ENCODE measurements at regions not wholly inside any gene's neighbourhood (a gene's known extent, or its start where the extent isn't known, plus 50 kb on each side); places are given as distances from the start of the nearest gene placed in this dataset.

DNA sequence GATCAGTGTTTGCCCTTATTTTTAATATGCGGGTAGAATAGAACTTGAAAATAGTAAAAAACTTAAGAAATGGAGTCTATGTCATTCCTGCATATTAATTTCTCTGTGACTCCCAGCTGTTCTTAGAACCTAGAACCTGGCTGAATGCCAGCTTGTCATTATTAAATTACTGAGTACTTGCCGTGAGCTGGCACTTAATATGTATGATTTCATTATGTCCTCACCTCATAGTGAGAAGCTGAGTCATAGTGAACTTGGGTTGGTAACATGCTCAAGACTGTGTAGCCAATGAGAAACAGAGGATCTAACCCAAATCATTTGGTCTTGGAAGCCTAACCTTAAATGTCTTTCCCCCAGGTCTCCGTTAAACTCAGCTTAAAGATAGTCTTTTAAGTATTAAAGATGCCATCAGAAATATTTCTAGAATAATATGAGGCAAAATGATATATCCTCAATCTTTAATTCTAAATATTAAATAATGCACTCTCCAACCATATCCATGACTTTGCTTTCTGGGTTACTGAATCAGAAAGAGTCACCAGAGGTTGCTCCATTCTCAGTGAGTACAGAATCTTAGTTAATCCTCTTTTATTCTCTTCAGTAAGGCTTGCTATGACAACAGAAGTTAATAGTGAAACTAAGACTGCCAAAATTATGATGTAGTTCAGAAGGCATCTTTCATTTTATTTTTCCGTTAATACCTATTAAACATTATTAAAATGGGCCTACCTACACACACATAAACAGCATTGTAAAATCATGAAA, 58.6 kb upstream of the TLL1 start:
- TF ChIP-seq POLR2A (IDR thresholded peaks at IDR 0.05; ENCODE audit: low read depth, low read length) (no peak), EZH2 (IDR thresholded peaks at IDR 0.05; ENCODE audit: borderline replicate concordance, low read depth, low read length, severe bottlenecking) (no peak)
- TF ChIP-seq, protein P1, sequence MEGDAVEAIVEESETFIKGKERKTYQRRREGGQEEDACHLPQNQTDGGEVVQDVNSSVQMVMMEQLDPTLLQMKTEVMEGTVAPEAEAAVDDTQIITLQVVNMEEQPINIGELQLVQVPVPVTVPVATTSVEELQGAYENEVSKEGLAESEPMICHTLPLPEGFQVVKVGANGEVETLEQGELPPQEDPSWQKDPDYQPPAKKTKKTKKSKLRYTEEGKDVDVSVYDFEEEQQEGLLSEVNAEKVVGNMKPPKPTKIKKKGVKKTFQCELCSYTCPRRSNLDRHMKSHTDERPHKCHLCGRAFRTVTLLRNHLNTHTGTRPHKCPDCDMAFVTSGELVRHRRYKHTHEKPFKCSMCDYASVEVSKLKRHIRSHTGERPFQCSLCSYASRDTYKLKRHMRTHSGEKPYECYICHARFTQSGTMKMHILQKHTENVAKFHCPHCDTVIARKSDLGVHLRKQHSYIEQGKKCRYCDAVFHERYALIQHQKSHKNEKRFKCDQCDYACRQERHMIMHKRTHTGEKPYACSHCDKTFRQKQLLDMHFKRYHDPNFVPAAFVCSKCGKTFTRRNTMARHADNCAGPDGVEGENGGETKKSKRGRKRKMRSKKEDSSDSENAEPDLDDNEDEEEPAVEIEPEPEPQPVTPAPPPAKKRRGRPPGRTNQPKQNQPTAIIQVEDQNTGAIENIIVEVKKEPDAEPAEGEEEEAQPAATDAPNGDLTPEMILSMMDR (IDR thresholded peaks at IDR 0.05; ENCODE audit: extremely low read depth in 1 of 2, insufficient read depth in 1 of 2, low read depth in 1 of 2, low read length in 2 of 2): no peak
